Heart left ventricle (tissue), 13 donors: ENCODE measurements at regions not wholly inside any gene's neighbourhood (a gene's known extent, or its start where the extent isn't known, plus 50 kb on each side); places are given as distances from the start of the nearest gene placed in this dataset.

Experiments used
- POLR2A ChIP-seq, 2 donors: fragments of 450-650 bp; IDR thresholded peaks; one replicate each; pipeline ENCODE4 v1.6.1; 2017; ENCODE audit warnings: antibody characterized with exemption in 2 of 2, mild to moderate bottlenecking in 2 of 2, moderate library complexity in 2 of 2
- TF ChIP-seq, protein P1 (sequence below), 12 donors: fragments of 200-600 bp; sonication (generic) in 4 of 12; IDR thresholded peaks; one replicate each; pipeline versions ENCODE4 v1.5.0 to v1.8.0; 2018 to 2022; ENCODE audit warnings: antibody characterized with exemption in 12 of 12, mild to moderate bottlenecking in 5 of 12
- donor health status: ischemic (EF 13 %, LVEDD 7.1; RV severe dilation, severe dysfunction).
- donor health status: DM: no; HTN: yes; CAD: no.
- donor health status: DM: no; HTN: no; CAD: no.
- donor health status: ischemic (EF 25% LVEDD 6.9; RV normal size, moderate dysfunction).
- donor health status: ischemic (EF 25% LVEDD 5.7; RV mildly dilated, moderate dysfunction).
- donor health status: ischemic (EF 35%, LVEDD 5.7; RV mildly dilated, moderate dysfunction).
- donor health status: nonischemic (EF 11% LVEDD 7.7; RV severe dilation, severe dysfunction).
- donor health status: DM: yes; HTN: yes; CAD: no.
- donor health status: PGD.
- donor health status: ischemic (EF 29% LVEDD 5.4; RV normal size, mild dysfunction).
- donor health status: nonischemic (EF 23%, LVEDD 6.1; RV moderate dilation, normal function).

DNA sequence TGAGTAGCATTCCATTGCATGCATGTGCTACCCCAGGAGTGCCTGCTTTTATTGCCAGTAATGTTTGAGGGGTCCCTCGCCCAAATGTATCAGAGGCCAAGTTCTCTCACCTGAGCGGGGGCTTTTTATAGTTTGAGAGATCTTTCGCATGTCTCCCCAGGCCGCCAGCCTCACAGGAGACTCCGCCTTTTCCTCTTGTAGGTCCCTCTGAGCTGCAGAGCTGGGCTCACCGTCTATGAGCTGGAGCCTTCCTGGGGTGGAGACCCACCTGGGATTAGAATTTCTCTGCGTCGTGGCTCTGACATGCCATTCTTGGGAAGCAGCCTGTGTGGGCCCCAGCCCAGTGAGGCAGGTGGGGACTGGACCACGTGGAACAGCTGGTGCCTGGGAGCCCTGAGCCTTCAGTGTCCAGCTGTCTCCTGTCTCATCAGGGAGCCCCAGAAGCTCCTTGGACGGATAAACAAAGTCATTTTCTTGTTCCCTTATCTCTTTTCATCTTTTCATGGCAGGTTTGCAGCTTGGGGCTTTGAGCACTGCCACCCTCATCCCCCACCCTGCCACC lies 261.7 kb upstream of the CRY1 start:
- TF ChIP-seq, protein P1, sequence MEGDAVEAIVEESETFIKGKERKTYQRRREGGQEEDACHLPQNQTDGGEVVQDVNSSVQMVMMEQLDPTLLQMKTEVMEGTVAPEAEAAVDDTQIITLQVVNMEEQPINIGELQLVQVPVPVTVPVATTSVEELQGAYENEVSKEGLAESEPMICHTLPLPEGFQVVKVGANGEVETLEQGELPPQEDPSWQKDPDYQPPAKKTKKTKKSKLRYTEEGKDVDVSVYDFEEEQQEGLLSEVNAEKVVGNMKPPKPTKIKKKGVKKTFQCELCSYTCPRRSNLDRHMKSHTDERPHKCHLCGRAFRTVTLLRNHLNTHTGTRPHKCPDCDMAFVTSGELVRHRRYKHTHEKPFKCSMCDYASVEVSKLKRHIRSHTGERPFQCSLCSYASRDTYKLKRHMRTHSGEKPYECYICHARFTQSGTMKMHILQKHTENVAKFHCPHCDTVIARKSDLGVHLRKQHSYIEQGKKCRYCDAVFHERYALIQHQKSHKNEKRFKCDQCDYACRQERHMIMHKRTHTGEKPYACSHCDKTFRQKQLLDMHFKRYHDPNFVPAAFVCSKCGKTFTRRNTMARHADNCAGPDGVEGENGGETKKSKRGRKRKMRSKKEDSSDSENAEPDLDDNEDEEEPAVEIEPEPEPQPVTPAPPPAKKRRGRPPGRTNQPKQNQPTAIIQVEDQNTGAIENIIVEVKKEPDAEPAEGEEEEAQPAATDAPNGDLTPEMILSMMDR (IDR thresholded peaks at IDR 0.05): no peak
- TF ChIP-seq POLR2A (IDR thresholded peaks at IDR 0.05): no peak
